Endodermal cell (in vitro differentiated cells): ENCODE measurements at regions not wholly inside any gene's neighbourhood (a gene's known extent, or its start where the extent isn't known, plus 50 kb on each side); places are given as distances from the start of the nearest gene placed in this dataset.

ENCODE experiments used
- DNase-seq: peaks from one replicate; pipeline ENCODE4 v3.0.0-alpha.2; 2017
- H3K27ac ChIP-seq: 2 replicates; pipeline ENCODE4 v1.5.1; 2013; ENCODE audit warnings: mild to moderate bottlenecking, low read depth, low read length, moderate library complexity
- H3K27me3 ChIP-seq: 2 replicates; pipeline ENCODE4 v1.6.1; 2013; ENCODE audit warnings: mild to moderate bottlenecking, low read length, moderate library complexity; ENCODE audit not compliant: insufficient read depth, control insufficient read depth, poor library complexity, severe bottlenecking
- H3K36me3 ChIP-seq: 2 replicates; pipeline ENCODE4 v1.7.0; 2013; ENCODE audit warnings: mild to moderate bottlenecking, low read length, moderate library complexity; ENCODE audit not compliant: control insufficient read depth, insufficient read depth
- H3K4me1 ChIP-seq: one replicate; pipeline ENCODE4 v1.7.0; 2013; ENCODE audit warnings: low read length; ENCODE audit not compliant: control insufficient read depth, insufficient read depth
- H3K4me3 ChIP-seq: 2 replicates; pipeline ENCODE4 v1.5.1; 2013; ENCODE audit warnings: mild to moderate bottlenecking, low read length, moderate library complexity
- H3K9ac ChIP-seq: 2 replicates; pipeline ENCODE4 v1.6.1; 2013; ENCODE audit warnings: mild to moderate bottlenecking, low read length, moderate library complexity; ENCODE audit not compliant: poor library complexity, severe bottlenecking; ENCODE audit errors: extremely low read depth
- H3K9me3 ChIP-seq: 2 replicates; pipeline ENCODE4 v1.6.1; 2013; ENCODE audit warnings: mild to moderate bottlenecking, low read length, moderate library complexity; ENCODE audit not compliant: control insufficient read depth
- H3K27ac Mint-ChIP-seq: 2 replicates; pipeline ENCODE4 v1.8.0; 2020; ENCODE audit warnings: mixed read lengths
- H3K27me3 Mint-ChIP-seq: 2 replicates; pipeline ENCODE4 v1.8.0; 2021; ENCODE audit warnings: mild to moderate bottlenecking, mixed read lengths; ENCODE audit not compliant: insufficient read depth
- H3K36me3 Mint-ChIP-seq: 2 replicates; pipeline ENCODE4 v1.8.0; 2020; ENCODE audit warnings: low read depth, mixed read lengths
- H3K4me1 Mint-ChIP-seq: 2 replicates; pipeline ENCODE4 v1.8.0; 2020; ENCODE audit warnings: mixed read lengths
- H3K4me3 Mint-ChIP-seq: 2 replicates; pipeline ENCODE4 v1.8.0; 2020; ENCODE audit warnings: mild to moderate bottlenecking, moderate library complexity, mixed read lengths
- H3K9me3 Mint-ChIP-seq: 2 replicates; pipeline ENCODE4 v1.8.0; 2020; ENCODE audit warnings: mild to moderate bottlenecking, mixed read lengths
- WGBS, 2 experiments: methylation state at CpG; one replicate each; pipeline versions ENCODE4 v1.1.5 to v1.1.7; 2013; ENCODE audit warnings: missing lambda C conversion rate in 2 of 2, mixed read lengths in 1 of 2; ENCODE audit not compliant: insufficient coverage in 1 of 2, insufficient read length in 1 of 2; 5-methylcytosine and 5-hydroxymethylcytosine counted together
- TF ChIP-seq, protein P1 (sequence below): fragments of 200-600 bp; sonication (generic); conservative IDR thresholded peaks from 2 replicates; pipeline ENCODE4 v1.5.0; 2021; ENCODE audit warnings: antibody characterized with exemption, mild to moderate bottlenecking

GRCh38 chr7:133201470-133201869 lies 51.4 kb upstream of the EXOC4 start:
- peaks cover 26% of the 10 kb centered on the region for H3K4me1 Mint-ChIP-seq
- Histone ChIP-seq H3K4me3 (no peak overlapping the region), H3K9ac (no peak overlapping the region), H3K9me3 (no peaks in the 10 kb centered on the region), H3K27ac (no peak overlapping the region), H3K36me3 (no peaks in the 10 kb centered on the region), H3K4me1 (peaks cover 8% of the 10 kb centered on the region), H3K27me3 (no peaks in the 10 kb centered on the region)
- no peaks in the 10 kb centered on the region for H3K36me3 Mint-ChIP-seq
- TF ChIP-seq, protein P1, sequence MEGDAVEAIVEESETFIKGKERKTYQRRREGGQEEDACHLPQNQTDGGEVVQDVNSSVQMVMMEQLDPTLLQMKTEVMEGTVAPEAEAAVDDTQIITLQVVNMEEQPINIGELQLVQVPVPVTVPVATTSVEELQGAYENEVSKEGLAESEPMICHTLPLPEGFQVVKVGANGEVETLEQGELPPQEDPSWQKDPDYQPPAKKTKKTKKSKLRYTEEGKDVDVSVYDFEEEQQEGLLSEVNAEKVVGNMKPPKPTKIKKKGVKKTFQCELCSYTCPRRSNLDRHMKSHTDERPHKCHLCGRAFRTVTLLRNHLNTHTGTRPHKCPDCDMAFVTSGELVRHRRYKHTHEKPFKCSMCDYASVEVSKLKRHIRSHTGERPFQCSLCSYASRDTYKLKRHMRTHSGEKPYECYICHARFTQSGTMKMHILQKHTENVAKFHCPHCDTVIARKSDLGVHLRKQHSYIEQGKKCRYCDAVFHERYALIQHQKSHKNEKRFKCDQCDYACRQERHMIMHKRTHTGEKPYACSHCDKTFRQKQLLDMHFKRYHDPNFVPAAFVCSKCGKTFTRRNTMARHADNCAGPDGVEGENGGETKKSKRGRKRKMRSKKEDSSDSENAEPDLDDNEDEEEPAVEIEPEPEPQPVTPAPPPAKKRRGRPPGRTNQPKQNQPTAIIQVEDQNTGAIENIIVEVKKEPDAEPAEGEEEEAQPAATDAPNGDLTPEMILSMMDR, result no peak
- no peak overlapping the region for H3K4me3 Mint-ChIP-seq
- no peak overlapping the region for H3K27ac Mint-ChIP-seq
- no peak for DNase-seq
- 100% methylated on average over 1 of the region's 1 CpG; no CpG with 5 or more reads in 1 of the 2 experiments for WGBS, 2 experiments
- no peaks in the 10 kb centered on the region for H3K9me3 Mint-ChIP-seq
- no peaks in the 10 kb centered on the region for H3K27me3 Mint-ChIP-seq

GRCh38 chr7:133202942-133203341 lies 49.9 kb upstream of the EXOC4 start:
- WGBS, 2 experiments, result 97 to 100% methylated on average over 1 of the region's 1 CpG
- H3K36me3 Mint-ChIP-seq, result no peaks in the 10 kb centered on the region
- H3K4me3 Mint-ChIP-seq, result no peak overlapping the region
- H3K27ac Mint-ChIP-seq, result no peak overlapping the region
- no peak overlapping the region for H3K27ac ChIP-seq
- H3K4me1 ChIP-seq, result peaks cover 5% of the 10 kb centered on the region
- H3K27me3 Mint-ChIP-seq, result no peaks in the 10 kb centered on the region
- H3K36me3 ChIP-seq, result no peaks in the 10 kb centered on the region
- H3K9me3 ChIP-seq, result peaks cover 8% of the 10 kb centered on the region
- H3K9me3 Mint-ChIP-seq, result no peaks in the 10 kb centered on the region
- H3K4me1 Mint-ChIP-seq, result peaks cover 14% of the 10 kb centered on the region
- H3K27me3 ChIP-seq, result no peaks in the 10 kb centered on the region
- TF ChIP-seq, protein P1, result no peak
- no peak overlapping the region for H3K4me3 ChIP-seq
- no peak overlapping the region for H3K9ac ChIP-seq
- no peak for DNase-seq
